Ectodermal cell (in vitro differentiated cells): ENCODE measurements at regions not wholly inside any gene's neighbourhood (a gene's known extent, or its start where the extent isn't known, plus 50 kb on each side); places are given as distances from the start of the nearest gene placed in this dataset.
"Not testable (repeated sequence)": the region's sequence is repeated elsewhere in the genome, so short reads cannot be mapped to it uniquely, and the experiment has no call there.

Source experiments
- H3K27ac ChIP-seq: 2 replicates; pipeline ENCODE4 v1.7.0; 2013; ENCODE audit warnings: mild to moderate bottlenecking, low read depth, low read length; ENCODE audit not compliant: insufficient read depth, poor library complexity, severe bottlenecking
- H3K27me3 ChIP-seq: 2 replicates; pipeline ENCODE4 v1.7.0; 2013; ENCODE audit warnings: mild to moderate bottlenecking, low read length; ENCODE audit not compliant: insufficient read depth, control insufficient read depth, poor library complexity, severe bottlenecking
- H3K36me3 ChIP-seq: one replicate; pipeline ENCODE4 v1.7.0; 2013; ENCODE audit warnings: low read length; ENCODE audit not compliant: control insufficient read depth, insufficient read depth
- H3K4me1 ChIP-seq: one replicate; pipeline ENCODE4 v1.7.0; 2013; ENCODE audit warnings: low read length; ENCODE audit not compliant: control insufficient read depth, insufficient read depth
- H3K4me3 ChIP-seq: 2 replicates; pipeline ENCODE4 v1.7.0; 2013; ENCODE audit warnings: low read depth, low read length, control low read depth; ENCODE audit not compliant: insufficient read depth
- H3K9me3 ChIP-seq: 2 replicates; pipeline ENCODE4 v1.7.0; 2013; ENCODE audit warnings: mild to moderate bottlenecking, low read length, moderate library complexity; ENCODE audit not compliant: control insufficient read depth
- WGBS, 2 experiments: methylation state at CpG; one replicate each; pipeline ENCODE4 v1.1.7; 2013; ENCODE audit warnings: missing lambda C conversion rate in 2 of 2; 5-methylcytosine and 5-hydroxymethylcytosine counted together

DNA sequence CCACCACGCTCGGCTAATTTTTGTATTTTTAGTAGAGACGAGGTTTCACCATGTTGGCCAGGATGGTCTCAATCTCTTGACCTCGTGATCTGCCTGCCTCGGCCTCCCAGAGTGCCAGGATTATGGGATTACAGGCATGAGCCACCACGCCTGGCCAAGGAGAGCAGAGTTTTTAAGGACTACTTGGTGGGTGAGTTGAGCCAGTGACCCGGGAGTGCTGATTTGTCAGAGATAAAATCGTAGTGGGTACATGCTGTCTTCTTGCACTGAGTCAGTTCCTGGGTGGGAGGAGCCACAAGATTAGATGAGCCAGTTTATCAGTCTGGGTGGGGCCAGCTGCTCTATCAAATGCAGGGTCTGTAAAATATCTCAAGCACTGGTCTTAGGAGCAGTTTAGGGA lies 361.7 kb downstream of the TYW1 start:
- H3K4me3 ChIP-seq, H3K4me1 ChIP-seq: not testable (repeated sequence)
- WGBS, 2 experiments: 88 to 93% methylated on average over 8 of the region's 8 CpGs

GRCh38 chr7:67358738-67359137 lies 362.1 kb downstream of the TYW1 start:
- not testable (repeated sequence) for H3K27me3 ChIP-seq, H3K4me3 ChIP-seq
- 63 to 67% methylated on average over 3 of the region's 3 CpGs for WGBS, 2 experiments

More for the DNA sequence above, 361.7 kb downstream of the TYW1 start:
- not testable (repeated sequence) for H3K27me3 ChIP-seq, H3K9me3 ChIP-seq, H3K36me3 ChIP-seq, H3K27ac ChIP-seq

DNA sequence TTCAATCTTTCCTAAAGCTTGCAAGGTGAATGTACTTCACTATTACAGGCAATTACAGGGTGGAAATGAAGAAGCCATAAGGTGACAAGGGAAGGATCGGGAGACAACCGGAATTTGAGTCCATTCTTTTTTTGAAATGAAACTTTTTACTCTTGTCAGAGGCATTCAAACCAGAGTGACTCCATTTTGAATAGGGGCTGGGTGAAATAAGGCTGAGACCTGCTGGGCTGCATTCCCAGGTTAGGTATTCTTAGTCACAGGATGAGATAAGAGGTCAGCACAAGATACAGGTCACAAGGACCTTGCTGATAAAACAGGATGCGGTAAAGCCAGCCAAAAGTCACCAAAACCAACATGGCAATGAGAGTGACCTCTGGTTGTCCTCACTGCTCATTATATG lies 363.3 kb downstream of the TYW1 start:
- Histone ChIP-seq H3K9me3 (no peaks in the 10 kb centered on the region), H3K36me3 (no peaks in the 10 kb centered on the region), H3K4me3 (no peak overlapping the region), H3K27me3 (no peaks in the 10 kb centered on the region), H3K4me1 (no peaks in the 10 kb centered on the region), H3K27ac (no peak overlapping the region)
- 61 to 64% methylated on average over 3 of the region's 3 CpGs for WGBS, 2 experiments

More at GRCh38 chr7:67358738-67359137, 362.1 kb downstream of the TYW1 start:
- H3K9me3 ChIP-seq, H3K4me1 ChIP-seq, H3K36me3 ChIP-seq, H3K27ac ChIP-seq: not testable (repeated sequence)

GRCh38 chr7:67361150-67361549 lies 364.5 kb downstream of the TYW1 start:
- WGBS, 2 experiments: 86 to 94% methylated on average over 4 of the region's 4 CpGs
- no peak overlapping the region for H3K4me3 ChIP-seq
- H3K4me1 ChIP-seq: no peaks in the 10 kb centered on the region
- no peaks in the 10 kb centered on the region for H3K36me3 ChIP-seq
- no peaks in the 10 kb centered on the region for H3K27me3 ChIP-seq
- H3K9me3 ChIP-seq: no peaks in the 10 kb centered on the region
- H3K27ac ChIP-seq: no peak overlapping the region

DNA sequence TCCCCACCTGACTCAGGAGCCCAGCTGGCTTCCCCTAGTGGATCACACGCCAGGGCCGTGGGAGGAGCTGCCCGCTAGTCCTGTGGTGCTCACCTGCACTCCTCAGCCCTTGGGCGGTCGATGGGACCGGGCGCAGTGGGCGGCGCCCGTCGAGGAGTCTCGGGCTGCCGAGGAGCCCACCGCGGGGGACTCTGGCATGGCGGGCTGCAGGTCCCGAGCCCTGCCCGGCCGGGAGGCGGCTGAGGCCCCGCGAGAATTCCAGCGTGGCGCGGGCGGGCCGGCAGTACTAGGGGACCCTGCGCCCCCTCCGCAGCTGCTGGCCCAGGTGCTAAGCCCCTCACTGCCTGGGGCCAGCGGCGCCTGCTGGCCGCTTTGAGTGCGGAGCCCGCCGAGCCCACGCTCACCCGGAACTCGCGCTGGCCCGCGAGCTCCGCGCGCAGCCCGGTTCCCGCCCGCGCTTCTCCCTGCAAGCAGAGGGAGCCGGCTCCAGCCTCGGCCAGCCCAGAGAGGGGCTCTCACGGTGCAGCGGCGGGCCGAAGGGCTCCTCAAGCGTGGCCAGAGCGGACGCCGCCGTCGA lies 367.9 kb downstream of the TYW1 start:
- Histone ChIP-seq H3K27me3 (no peaks in the 10 kb centered on the region), H3K4me1 (no peaks in the 10 kb centered on the region), H3K36me3 (no peaks in the 10 kb centered on the region), H3K27ac (no peak overlapping the region), H3K9me3 (no peaks in the 10 kb centered on the region), H3K4me3 (no peak overlapping the region)
- WGBS, 2 experiments: 93 to 94% methylated on average over 60 of the region's 60 CpGs

DNA sequence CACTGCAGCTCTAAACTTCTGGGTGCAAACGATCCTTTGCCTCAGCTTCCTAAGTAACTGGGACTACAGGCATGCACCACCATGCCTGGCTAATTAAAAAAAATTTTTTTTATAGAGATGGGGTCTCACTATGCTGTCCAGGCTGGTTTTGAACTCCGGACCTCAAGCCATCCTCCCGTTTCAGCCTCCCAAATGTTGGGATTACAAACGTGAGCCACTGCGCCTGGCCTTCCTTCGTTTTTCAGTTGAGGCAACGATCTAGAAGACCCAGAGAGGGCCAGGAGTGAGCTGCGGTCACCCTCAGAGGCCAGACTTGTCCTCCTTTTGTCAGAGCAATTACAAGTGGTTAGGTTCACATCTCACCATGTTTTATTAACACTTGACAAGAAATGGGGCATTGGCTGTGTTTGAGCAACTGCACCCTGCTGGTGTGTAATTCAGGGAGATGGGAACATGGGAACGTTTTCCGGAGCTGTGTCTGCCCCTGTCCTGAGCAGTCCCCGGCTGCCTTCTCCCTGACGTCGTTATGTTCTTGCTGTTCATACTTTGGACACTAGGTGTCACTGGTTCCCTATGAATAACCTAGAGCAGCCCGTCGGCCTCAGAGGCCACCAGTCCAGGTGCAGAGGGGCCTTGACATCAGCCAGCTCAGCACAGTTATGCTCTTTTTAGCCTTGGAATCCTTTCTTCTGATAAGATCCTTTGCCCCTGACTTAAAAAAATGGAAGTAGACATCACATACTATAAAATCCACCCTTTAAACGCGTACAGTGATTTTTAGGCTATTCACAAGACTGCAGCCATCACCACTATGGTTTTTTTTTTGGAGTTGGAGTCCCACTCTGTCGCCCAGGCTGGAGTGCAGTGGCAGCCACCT lies 375.0 kb downstream of the TYW1 start:
- 50 to 53% methylated on average over 18 of the region's 18 CpGs for WGBS, 2 experiments
- Histone ChIP-seq H3K4me3 (no peak overlapping the region), H3K4me1 (no peaks in the 10 kb centered on the region), H3K27me3 (no peaks in the 10 kb centered on the region), H3K27ac (no peak overlapping the region), H3K36me3 (no peaks in the 10 kb centered on the region), H3K9me3 (no peaks in the 10 kb centered on the region)

- not testable (repeated sequence) for H3K27ac ChIP-seq, H3K9me3 ChIP-seq, H3K27me3 ChIP-seq, H3K4me3 ChIP-seq, H3K36me3 ChIP-seq, H3K4me1 ChIP-seq
- WGBS, 2 experiments: 78 to 97% methylated on average over 2 to 3 of the region's 3 CpGs
These were observed 376.8 kb downstream of the TYW1 start for GRCh38 chr7:67373389-67373788.

GRCh38 chr7:67375427-67375826 lies 378.8 kb downstream of the TYW1 start:
- Histone ChIP-seq H3K9me3 (no peaks in the 10 kb centered on the region), H3K4me3 (no peak overlapping the region), H3K27me3 (no peaks in the 10 kb centered on the region), H3K36me3 (no peaks in the 10 kb centered on the region), H3K4me1 (no peaks in the 10 kb centered on the region), H3K27ac (no peak overlapping the region)
- WGBS, 2 experiments: 91 to 93% methylated on average over 5 of the region's 5 CpGs

- no peak overlapping the region for H3K27ac ChIP-seq
- H3K4me3 ChIP-seq: no peak overlapping the region
- H3K36me3 ChIP-seq: no peaks in the 10 kb centered on the region
- no peaks in the 10 kb centered on the region for H3K4me1 ChIP-seq
- H3K27me3 ChIP-seq: no peaks in the 10 kb centered on the region
- WGBS, 2 experiments: 57 to 58% methylated on average over 16 of the region's 16 CpGs
- H3K9me3 ChIP-seq: no peaks in the 10 kb centered on the region
These were observed 381.6 kb downstream of the TYW1 start for GRCh38 chr7:67377939-67378862.

- no peaks in the 10 kb centered on the region for H3K36me3 ChIP-seq
- WGBS, 2 experiments: 69 to 71% methylated on average over 4 of the region's 4 CpGs
- no peaks in the 10 kb centered on the region for H3K9me3 ChIP-seq
- no peak overlapping the region for H3K27ac ChIP-seq
- H3K27me3 ChIP-seq: no peaks in the 10 kb centered on the region
- no peak overlapping the region for H3K4me3 ChIP-seq
- H3K4me1 ChIP-seq: no peaks in the 10 kb centered on the region
These were observed 383.7 kb downstream of the TYW1 start for GRCh38 chr7:67380326-67380725.
